Colonic mucosa (tissue), 4 donors: ENCODE measurements at regions not wholly inside any gene's neighbourhood (a gene's known extent, or its start where the extent isn't known, plus 50 kb on each side); places are given as distances from the start of the nearest gene placed in this dataset.
"Not testable (repeated sequence)": the region's sequence is repeated elsewhere in the genome, so short reads cannot be mapped to it uniquely, and the experiment has no call there.

Source experiments
- DNase-seq: peaks from one replicate; pipeline ENCODE4 v3.0.0-alpha.2; 2020
- H3K27ac ChIP-seq: fragments of 200-600 bp; one replicate; pipeline ENCODE4 v1.8.0; 2021
- H3K27me3 ChIP-seq: fragments of 200-600 bp; one replicate; pipeline ENCODE4 v1.8.0; 2021
- H3K36me3 ChIP-seq: fragments of 200-600 bp; one replicate; pipeline ENCODE4 v1.8.0; 2021
- H3K4me1 ChIP-seq: fragments of 200-600 bp; one replicate; pipeline ENCODE4 v1.8.0; 2021; ENCODE audit warnings: mild to moderate bottlenecking
- H3K4me3 ChIP-seq: fragments of 200-600 bp; one replicate; pipeline ENCODE4 v1.8.0; 2021
- H3K9ac ChIP-seq, 2 donors: one replicate each; pipeline ENCODE4 v1.7.0; 2013; ENCODE audit warnings: control low read depth in 2 of 2, low read depth in 2 of 2, low read length in 2 of 2
- H3K9me3 ChIP-seq: fragments of 200-600 bp; one replicate; pipeline ENCODE4 v1.8.0; 2021
- CTCF ChIP-seq: fragments of 200-600 bp; IDR thresholded peaks from one replicate; pipeline ENCODE4 v1.8.0; 2022; ENCODE audit warnings: antibody characterized with exemption, mild to moderate bottlenecking
- intact Hi-C: fragments of 100-400 bp; cut with DNase I; formaldehyde crosslinking; loops from one replicate; pipeline ENCODE4 v1.14.1; 2022
- donor health status: healthy.
- donor health status: DM: no; HTN: no; CAD: no.
- donor health status: DM: no; HTN: no; CAD: no.

- no peak for TF ChIP-seq CTCF
Observed at GRCh38 chr4:84317513-84317912, 181.6 kb downstream of the NKX6-1 start.

GRCh38 chr4:84312426-84313012 is 186.6 kb downstream of the NKX6-1 start:
- Histone ChIP-seq H3K27ac (no peak overlapping the region), H3K4me3 (no peak overlapping the region), H3K9me3 (no peaks in the 10 kb centered on the region), H3K9ac (no peak overlapping the region), H3K27me3 (no peaks in the 10 kb centered on the region), H3K4me1 (no peaks in the 10 kb centered on the region), H3K36me3 (no peaks in the 10 kb centered on the region)
- DNase-seq, result no peak
- intact Hi-C loops, result no loop called here
- TF ChIP-seq CTCF, result no peak

More at GRCh38 chr4:84317513-84317912, 181.6 kb downstream of the NKX6-1 start:
- Histone ChIP-seq H3K9ac (no peak overlapping the region), H3K27ac (no peak overlapping the region), H3K36me3 (no peaks in the 10 kb centered on the region), H3K4me3 (no peak overlapping the region), H3K27me3 (no peaks in the 10 kb centered on the region), H3K4me1 (no peaks in the 10 kb centered on the region), H3K9me3 (no peaks in the 10 kb centered on the region)
- intact Hi-C loops, result no loop called here
- no peak for DNase-seq

GRCh38 chr4:84309191-84309590 is 189.9 kb downstream of the NKX6-1 start:
- intact Hi-C loops, result no loop called here
- Histone ChIP-seq H3K36me3 (no peaks in the 10 kb centered on the region), H3K4me3 (no peak overlapping the region), H3K27ac (no peak overlapping the region), H3K4me1 (no peaks in the 10 kb centered on the region), H3K9ac (no peak overlapping the region), H3K9me3 (no peaks in the 10 kb centered on the region), H3K27me3 (no peaks in the 10 kb centered on the region)
- no peak for TF ChIP-seq CTCF
- no peak for DNase-seq

GRCh38 chr4:84298719-84299254 is 200.3 kb downstream of the NKX6-1 start:
- intact Hi-C loops, H3K9ac ChIP-seq, H3K27me3 ChIP-seq, H3K9me3 ChIP-seq, H3K36me3 ChIP-seq, H3K4me1 ChIP-seq, H3K27ac ChIP-seq, H3K4me3 ChIP-seq, DNase-seq: not testable (repeated sequence)

- Histone ChIP-seq H3K27me3 (no peaks in the 10 kb centered on the region), H3K9ac (no peak overlapping the region), H3K4me1 (no peaks in the 10 kb centered on the region), H3K36me3 (no peaks in the 10 kb centered on the region), H3K9me3 (no peaks in the 10 kb centered on the region), H3K4me3 (no peak overlapping the region), H3K27ac (no peak overlapping the region)
- DNase-seq, result no peak
- intact Hi-C loops, result no loop called here
- TF ChIP-seq CTCF, result no peak
Observed at GRCh38 chr4:84298023-84298718, 200.9 kb downstream of the NKX6-1 start.

- H3K4me1 ChIP-seq, result no peaks in the 10 kb centered on the region
- no peaks in the 10 kb centered on the region for H3K27me3 ChIP-seq
- H3K9me3 ChIP-seq, result no peaks in the 10 kb centered on the region
- intact Hi-C loops, result no loop called here
- H3K9ac ChIP-seq, result no peak overlapping the region
- no peak for TF ChIP-seq CTCF
- DNase-seq, result no peak
- H3K4me3 ChIP-seq, result no peak overlapping the region
- H3K27ac ChIP-seq, result no peak overlapping the region
- no peaks in the 10 kb centered on the region for H3K36me3 ChIP-seq
Observed at GRCh38 chr4:84291969-84292368, 207.1 kb downstream of the NKX6-1 start.
